T-cell (primary cell): ENCODE measurements at regions not wholly inside any gene's neighbourhood (a gene's known extent, or its start where the extent isn't known, plus 50 kb on each side); places are given as distances from the start of the nearest gene placed in this dataset.

ENCODE experiments used
- ATAC-seq, 4 experiments: fragments of 200-7000 bp in 3 of 4; fragments of 150-1000 bp in 1 of 4; cut with Tn5 transposase; replicated peaks in 1 of 4; 1 replicate in 3 of 4; 2 replicates in 1 of 4; pipeline ENCODE4 v1.10.0; 2021; ENCODE audit warnings: moderate library complexity in 3 of 4, mild to moderate bottlenecking in 2 of 4, moderate number of reproducible peaks in 1 of 4
- CTCF ChIA-PET, 2 donors: fragments of 300-600 bp; sonication (Branson Sonifier 250); formaldehyde crosslinking; loops; one replicate each; lab custom pipeline; 2022; ENCODE audit warnings: antibody characterized with exemption in 2 of 2; lab: Charles Lee
- POLR2A ChIA-PET, 2 donors: fragments of 300-600 bp; sonication (Branson Sonifier 250); formaldehyde crosslinking; loops; one replicate each; lab custom pipeline; 2022; ENCODE audit warnings: antibody characterized with exemption in 2 of 2; lab: Charles Lee
- DNase-seq, 35 experiments: peaks; one replicate each; pipeline versions ENCODE4 v3.0.0 to v3.0.0-alpha.2; 2013 to 2023
- H3K27ac ChIP-seq: one replicate; pipeline ENCODE4 v1.5.1; 2013; ENCODE audit warnings: low read length
- H3K27me3 ChIP-seq, 2 experiments: replicated peaks in 1 of 2; 1 replicate in 1 of 2; 2 replicates in 1 of 2; pipeline versions ENCODE4 v1.6.1 to v1.7.0; 2013; ENCODE audit warnings: low read length in 1 of 2, mixed read lengths in 1 of 2; ENCODE audit not compliant: control insufficient read depth in 2 of 2, insufficient read depth in 2 of 2; ENCODE audit errors: extremely low read depth in 1 of 2
- H3K36me3 ChIP-seq, 2 donors: 1 replicate in 1 of 2; 2 replicates in 1 of 2; pipeline versions ENCODE4 v1.6.1 to v1.7.0; 2013; ENCODE audit warnings: low read length in 1 of 2; ENCODE audit not compliant: control insufficient read depth in 2 of 2, insufficient read depth in 1 of 2; ENCODE audit errors: extremely low read depth in 1 of 2
- H3K4me1 ChIP-seq, 2 experiments: 1 replicate in 1 of 2; 2 replicates in 1 of 2; pipeline versions ENCODE4 v1.6.1 to v1.7.0; 2013; ENCODE audit warnings: low read length in 2 of 2, mixed read lengths in 1 of 2; ENCODE audit not compliant: insufficient read depth in 2 of 2, control insufficient read depth in 1 of 2; ENCODE audit errors: extremely low read depth in 1 of 2
- H3K4me3 ChIP-seq, 2 donors: 1 replicate in 1 of 2; 2 replicates in 1 of 2; pipeline versions ENCODE4 v1.5.1 to v1.7.0; 2013; ENCODE audit warnings: mild to moderate bottlenecking in 2 of 2, low read length in 1 of 2, moderate library complexity in 1 of 2; ENCODE audit not compliant: control insufficient read depth in 1 of 2; ENCODE audit errors: extremely low read depth in 1 of 2
- H3K9me3 ChIP-seq: 2 replicates; pipeline ENCODE4 v1.7.0; 2013
- H3K27ac Mint-ChIP-seq, 2 donors: one replicate each; pipeline ENCODE4 v1.8.0; 2020 to 2021; ENCODE audit warnings: mild to moderate bottlenecking in 2 of 2, mixed read lengths in 2 of 2
- H3K27me3 Mint-ChIP-seq, 2 donors: one replicate each; pipeline ENCODE4 v1.8.0; 2021 to 2022; ENCODE audit warnings: mixed read lengths in 2 of 2
- H3K36me3 Mint-ChIP-seq: one replicate; pipeline ENCODE4 v1.8.0; 2021; ENCODE audit warnings: mixed read lengths
- H3K4me1 Mint-ChIP-seq, 3 donors: one replicate each; pipeline ENCODE4 v1.8.0; 2020 to 2022; ENCODE audit warnings: mixed read lengths in 3 of 3, mild to moderate bottlenecking in 1 of 3
- H3K4me3 Mint-ChIP-seq, 3 donors: one replicate each; pipeline ENCODE4 v1.8.0; 2020 to 2022; ENCODE audit warnings: mild to moderate bottlenecking in 3 of 3, mixed read lengths in 3 of 3, moderate library complexity in 3 of 3
- H3K9me3 Mint-ChIP-seq, 3 donors: one replicate each; pipeline ENCODE4 v1.8.0; 2020 to 2022; ENCODE audit warnings: mixed read lengths in 3 of 3
- WGBS: methylation state at CpG from one replicate; pipeline ENCODE4 v1.1.5; 2013; ENCODE audit warnings: missing lambda C conversion rate; ENCODE audit not compliant: insufficient coverage; 5-methylcytosine and 5-hydroxymethylcytosine counted together

DNA sequence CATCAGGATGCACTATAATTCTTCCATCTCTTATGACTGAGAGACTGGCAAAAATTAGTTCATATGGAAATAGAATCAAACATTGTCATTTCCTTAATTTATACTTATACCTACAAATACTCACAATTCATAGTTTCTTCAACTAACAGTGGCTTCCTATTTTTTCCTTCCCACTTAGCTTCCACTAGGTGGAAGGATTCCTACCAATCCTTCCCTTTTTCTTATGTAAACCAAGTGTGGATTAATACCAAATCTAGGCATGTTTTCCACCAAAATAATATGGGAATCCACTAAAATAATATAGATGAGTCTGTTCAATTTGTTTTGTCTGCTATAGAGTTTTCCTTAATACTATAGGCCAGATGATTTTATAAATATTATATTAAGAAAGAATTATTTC is 1537.1 kb downstream of the PLA2G4A start:
- no peak for ATAC-seq
- Mint-ChIP-seq H3K27me3 (no peaks in the 10 kb centered on the region), H3K36me3 (no peaks in the 10 kb centered on the region), H3K4me1 (no peaks in the 10 kb centered on the region), H3K9me3 (peaks cover 0 to 11% (median 4%) of the 10 kb centered on the region in 3 donors), H3K27ac (no peak overlapping the region), H3K4me3 (no peak overlapping the region)
- Histone ChIP-seq H3K27ac (no peak overlapping the region), H3K4me3 (no peak overlapping the region), H3K27me3 (no peaks in the 10 kb centered on the region), H3K36me3 (no peaks in the 10 kb centered on the region), H3K9me3 (no peaks in the 10 kb centered on the region), H3K4me1 (no peaks in the 10 kb centered on the region)
- POLR2A ChIA-PET = no interaction called here
- DNase-seq = no peak
- CTCF ChIA-PET = no interaction called here

- CTCF ChIA-PET = no interaction called here
- Mint-ChIP-seq H3K4me3 (no peak overlapping the region), H3K27ac (no peak overlapping the region), H3K36me3 (no peaks in the 10 kb centered on the region), H3K4me1 (no peaks in the 10 kb centered on the region), H3K27me3 (no peaks in the 10 kb centered on the region), H3K9me3 (peaks cover 0 to 7% (median 1%) of the 10 kb centered on the region in 3 donors)
- no peak overlapping the region for H3K27ac ChIP-seq
- no peaks in the 10 kb centered on the region for H3K9me3 ChIP-seq
- H3K36me3 ChIP-seq = no peaks in the 10 kb centered on the region
- DNase-seq = no peak
- H3K4me3 ChIP-seq = no peak overlapping the region
- no peaks in the 10 kb centered on the region for H3K4me1 ChIP-seq
- H3K27me3 ChIP-seq = no peaks in the 10 kb centered on the region
- WGBS = no CpG with 5 or more reads among the region's 2 CpGs
- no peak for ATAC-seq
- POLR2A ChIA-PET = no interaction called here
Observed at GRCh38 chr1:188367661-188368060, 1538.9 kb downstream of the PLA2G4A start.

DNA sequence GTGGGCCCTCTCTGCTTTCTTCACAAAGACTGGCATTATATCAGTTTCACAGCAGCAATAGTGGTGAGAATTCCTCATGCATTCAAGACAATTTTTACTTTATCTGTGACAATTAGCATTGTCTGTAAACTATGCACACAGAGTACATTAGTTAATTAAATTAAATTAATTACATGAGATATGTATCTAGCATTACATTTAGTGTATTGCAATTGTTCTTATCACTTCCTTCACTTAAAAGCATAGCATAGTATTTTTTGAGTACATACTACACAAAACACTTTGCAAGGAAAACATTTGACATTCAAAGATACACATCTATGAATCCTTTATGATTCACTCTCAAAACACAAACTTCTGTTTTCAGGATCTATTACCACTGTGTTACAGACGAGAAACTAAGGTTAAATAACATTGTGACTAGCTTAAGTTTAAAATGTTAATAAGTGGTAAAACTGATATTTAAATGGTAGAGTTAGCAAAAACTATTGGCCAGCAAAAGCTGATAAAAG is 1542.6 kb downstream of the PLA2G4A start:
- POLR2A ChIA-PET = no interaction called here
- no peaks in the 10 kb centered on the region for H3K9me3 ChIP-seq
- no peaks in the 10 kb centered on the region for H3K4me1 ChIP-seq
- H3K27ac ChIP-seq = no peak overlapping the region
- Mint-ChIP-seq H3K36me3 (no peaks in the 10 kb centered on the region), H3K9me3 (peaks cover 0 to 7% (median 4%) of the 10 kb centered on the region in 3 donors), H3K4me1 (no peaks in the 10 kb centered on the region), H3K27me3 (no peaks in the 10 kb centered on the region), H3K27ac (no peak overlapping the region), H3K4me3 (no peak overlapping the region)
- CTCF ChIA-PET = no interaction called here
- no peak for ATAC-seq
- no peaks in the 10 kb centered on the region for H3K27me3 ChIP-seq
- H3K4me3 ChIP-seq = no peak overlapping the region
- DNase-seq = no peak
- no peaks in the 10 kb centered on the region for H3K36me3 ChIP-seq
- WGBS = no CpG with 5 or more reads among the region's 1 CpG

GRCh38 chr1:188372821-188373220 is 1544.1 kb downstream of the PLA2G4A start:
- DNase-seq (no peak), ATAC-seq (no peak)
- peaks cover 0 to 7% (median 3%) of the 10 kb centered on the region in 3 donors for H3K9me3 Mint-ChIP-seq
- ChIA-PET CTCF (no interaction called here), POLR2A (no interaction called here)
- H3K4me1 Mint-ChIP-seq = no peaks in the 10 kb centered on the region
- Histone ChIP-seq H3K27me3 (no peaks in the 10 kb centered on the region), H3K4me3 (no peak overlapping the region), H3K27ac (no peak overlapping the region), H3K4me1 (no peaks in the 10 kb centered on the region), H3K9me3 (no peaks in the 10 kb centered on the region), H3K36me3 (no peaks in the 10 kb centered on the region)
- no peak overlapping the region for H3K4me3 Mint-ChIP-seq
- no peaks in the 10 kb centered on the region for H3K27me3 Mint-ChIP-seq
- no CpG with 5 or more reads among the region's 2 CpGs for WGBS
- no peak overlapping the region for H3K27ac Mint-ChIP-seq
- H3K36me3 Mint-ChIP-seq = no peaks in the 10 kb centered on the region

DNA sequence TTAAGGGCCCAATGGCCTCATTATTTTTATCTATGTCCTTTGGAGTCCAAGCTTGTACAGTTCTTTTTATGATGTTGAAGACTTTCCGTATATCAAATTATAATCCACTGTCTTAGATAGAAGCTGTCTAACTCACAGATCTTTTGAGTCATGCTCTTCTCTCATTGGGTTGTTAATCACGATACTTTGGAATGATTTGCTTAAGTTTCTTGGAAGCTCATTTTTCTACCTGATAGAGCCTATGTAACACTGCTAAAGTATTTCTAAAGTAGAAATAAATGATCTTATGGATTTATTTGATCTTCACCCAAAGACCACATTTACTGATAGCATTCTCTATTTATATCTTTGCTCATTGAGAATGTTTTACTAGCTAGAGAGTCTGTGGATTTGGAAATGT is 1554.1 kb downstream of the PLA2G4A start:
- Mint-ChIP-seq H3K4me3 (no peak overlapping the region), H3K27me3 (no peaks in the 10 kb centered on the region), H3K27ac (no peak overlapping the region), H3K36me3 (no peaks in the 10 kb centered on the region), H3K4me1 (no peaks in the 10 kb centered on the region), H3K9me3 (peaks cover 0 to 14% (median 7%) of the 10 kb centered on the region in 3 donors)
- Histone ChIP-seq H3K27me3 (no peaks in the 10 kb centered on the region), H3K27ac (no peak overlapping the region), H3K4me3 (no peak overlapping the region), H3K36me3 (no peaks in the 10 kb centered on the region), H3K9me3 (no peaks in the 10 kb centered on the region), H3K4me1 (no peaks in the 10 kb centered on the region)
- no CpG with 5 or more reads among the region's 2 CpGs for WGBS
- ATAC-seq = no peak
- DNase-seq = no peak
- ChIA-PET CTCF (no interaction called here), POLR2A (no interaction called here)

- H3K9me3 Mint-ChIP-seq = peaks cover 6 to 16% (median 12%) of the 10 kb centered on the region in 3 donors
- H3K27me3 ChIP-seq = no peaks in the 10 kb centered on the region
- POLR2A ChIA-PET = no interaction called here
- no peak overlapping the region for H3K4me3 ChIP-seq
- CTCF ChIA-PET = no interaction called here
- DNase-seq = no peak
- no peak for ATAC-seq
- H3K27ac ChIP-seq = no peak overlapping the region
- 100% methylated on average over 2 of the region's 5 CpGs for WGBS
- no peaks in the 10 kb centered on the region for H3K9me3 ChIP-seq
- no peaks in the 10 kb centered on the region for H3K36me3 ChIP-seq
- H3K27ac Mint-ChIP-seq = no peak overlapping the region
- no peaks in the 10 kb centered on the region for H3K4me1 Mint-ChIP-seq
- no peak overlapping the region for H3K4me3 Mint-ChIP-seq
- no peaks in the 10 kb centered on the region for H3K4me1 ChIP-seq
- H3K36me3 Mint-ChIP-seq = no peaks in the 10 kb centered on the region
- H3K27me3 Mint-ChIP-seq = no peaks in the 10 kb centered on the region
Observed at GRCh38 chr1:188386161-188386560, 1557.4 kb downstream of the PLA2G4A start.

- Mint-ChIP-seq H3K27me3 (no peaks in the 10 kb centered on the region), H3K9me3 (peaks cover 6 to 16% (median 14%) of the 10 kb centered on the region in 3 donors), H3K36me3 (no peaks in the 10 kb centered on the region), H3K4me1 (no peaks in the 10 kb centered on the region), H3K27ac (no peak overlapping the region), H3K4me3 (no peak overlapping the region)
- DNase-seq (no peak), ATAC-seq (no peak)
- H3K9me3 ChIP-seq = no peaks in the 10 kb centered on the region
- H3K27me3 ChIP-seq = no peaks in the 10 kb centered on the region
- no peak overlapping the region for H3K27ac ChIP-seq
- no peak overlapping the region for H3K4me3 ChIP-seq
- CTCF ChIA-PET = no interaction called here
- no peaks in the 10 kb centered on the region for H3K4me1 ChIP-seq
- H3K36me3 ChIP-seq = no peaks in the 10 kb centered on the region
- POLR2A ChIA-PET = no interaction called here
- WGBS = 20% methylated on average over 1 of the region's 3 CpGs
Observed at GRCh38 chr1:188386666-188387065, 1557.9 kb downstream of the PLA2G4A start.
